NCI-H1105 treated with DMSO at 0.1 percent for 48 hours (cell line): ENCODE measurements at regions not wholly inside any gene's neighbourhood (a gene's known extent, or its start where the extent isn't known, plus 50 kb on each side); places are given as distances from the start of the nearest gene placed in this dataset.
"Not testable (repeated sequence)": the region's sequence is repeated elsewhere in the genome, so short reads cannot be mapped to it uniquely, and the experiment has no call there.

Experiments used
- DNase-seq: peaks from one replicate; lab custom pipeline; 2025; lab: John Stamatoyannopoulos, UW

GRCh38 chr6:51257938-51258337 is 439.3 kb downstream of the TFAP2B start:
- DNase-seq: no peak

- DNase-seq: no peak
Measured at GRCh38 chr6:51260003-51260402, 441.3 kb downstream of the TFAP2B start.

- no peak for DNase-seq
Measured at GRCh38 chr6:51261691-51262090, 443.0 kb downstream of the TFAP2B start.

- no peak for DNase-seq
Measured at GRCh38 chr6:51265426-51265825, 446.8 kb downstream of the TFAP2B start.

GRCh38 chr6:51266604-51267003 is 447.9 kb downstream of the TFAP2B start:
- no peak for DNase-seq

- DNase-seq: no peak
Measured at GRCh38 chr6:51268666-51269065, 450.0 kb downstream of the TFAP2B start.

- DNase-seq: no peak
Measured at GRCh38 chr6:51269876-51270275, 451.2 kb downstream of the TFAP2B start.

GRCh38 chr6:51271615-51272014 is 452.9 kb downstream of the TFAP2B start:
- DNase-seq: no peak

GRCh38 chr6:51273228-51273961 is 454.7 kb downstream of the TFAP2B start:
- DNase-seq: no peak

GRCh38 chr6:51277474-51277873 is 458.8 kb downstream of the TFAP2B start:
- no peak for DNase-seq

GRCh38 chr6:51282026-51282425 is 463.4 kb downstream of the TFAP2B start:
- DNase-seq: no peak

GRCh38 chr6:51283723-51284355 is 465.2 kb downstream of the TFAP2B start:
- DNase-seq: no peak

GRCh38 chr6:51285876-51286275 is 467.2 kb downstream of the TFAP2B start:
- DNase-seq: no peak

- DNase-seq: no peak
Measured at GRCh38 chr6:51289041-51289440, 470.4 kb downstream of the TFAP2B start.

- no peak for DNase-seq
Measured at GRCh38 chr6:51292659-51293058, 474.0 kb downstream of the TFAP2B start.

- peak; percentile 53 for DNase-seq
Measured at GRCh38 chr6:51299621-51300380, 481.1 kb downstream of the TFAP2B start.

GRCh38 chr6:51300510-51300909 is 481.8 kb downstream of the TFAP2B start:
- no peak for DNase-seq

- no peak for DNase-seq
Measured at GRCh38 chr6:51301962-51302361, 483.3 kb downstream of the TFAP2B start.

- no peak for DNase-seq
Measured at GRCh38 chr6:51302431-51302830, 483.8 kb downstream of the TFAP2B start.

GRCh38 chr6:51303338-51303737 is 484.7 kb downstream of the TFAP2B start:
- DNase-seq: no peak

GRCh38 chr6:51314965-51315364 is 496.3 kb downstream of the TFAP2B start:
- no peak for DNase-seq

- no peak for DNase-seq
Measured at GRCh38 chr6:51318674-51319073, 500.0 kb downstream of the TFAP2B start.

GRCh38 chr6:51321477-51321876 is 502.8 kb downstream of the TFAP2B start:
- not testable (repeated sequence) for DNase-seq
